ENCODE measurements at regions not wholly inside any gene's neighbourhood (a gene's known extent, or its start where the extent isn't known, plus 50 kb on each side); places are given as distances from the start of the nearest gene placed in this dataset.

DNA sequence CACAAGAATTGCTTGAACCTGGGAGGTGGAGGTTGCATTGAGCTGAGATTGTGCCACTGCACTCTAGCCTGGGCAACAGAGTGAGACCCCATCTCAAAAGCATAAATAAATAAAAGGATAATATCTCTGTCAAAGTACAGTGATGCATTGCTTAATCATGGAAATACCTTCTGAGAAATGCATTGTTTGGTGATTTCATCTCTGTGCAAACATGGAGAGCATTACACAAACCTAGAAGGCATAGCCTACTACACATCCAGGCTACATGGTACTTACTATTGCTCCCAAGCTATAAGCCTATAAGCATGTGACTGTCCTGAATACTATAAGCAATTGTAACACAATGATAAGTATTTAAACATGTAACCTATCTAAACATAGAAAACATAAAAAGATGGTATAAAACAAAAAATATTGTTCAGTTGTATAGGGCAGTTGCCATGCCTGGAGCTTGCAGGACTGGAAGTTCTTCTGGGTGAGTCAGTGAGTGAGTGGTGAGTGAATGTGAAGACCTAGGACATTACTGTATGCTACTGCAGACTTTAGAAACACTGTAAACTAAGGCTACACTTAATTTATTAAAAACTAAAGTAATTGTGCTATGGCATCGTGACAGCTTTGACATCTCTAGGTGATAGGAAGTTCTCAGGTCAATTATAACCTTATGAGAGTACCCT is 93.6 kb upstream of the SNRPN start:
- Histone ChIP-seq H3K4me3 (replicated peaks in 1 of 2; ENCODE audit: low read depth in 1 of 2, low read length in 2 of 2) (no peak overlapping the region), H3K4me1 (ENCODE audit: control insufficient read depth in 1 of 2, insufficient read depth in 2 of 2, low read length in 2 of 2) (no peaks in the 10 kb centered on the region), H3K9me3 (ENCODE audit: control insufficient read depth in 1 of 2, insufficient read depth in 1 of 2, low read depth in 1 of 2, low read length in 2 of 2) (peaks cover 11 to 25% of the 10 kb centered on the region in 2 experiments; a peak in 2 of 4 replicates), H3K9me2 (ENCODE audit: insufficient read depth) (no peaks in the 10 kb centered on the region), H3K9ac (ENCODE audit: low read length) (no peak overlapping the region), H3K4me2 (ENCODE audit: low read length) (no peak overlapping the region), H2AFZ (ENCODE audit: low read depth, low read length, poor library complexity, severe bottlenecking) (no peak overlapping the region), H3K27ac (ENCODE audit: low read depth, low read length) (no peak overlapping the region), H4K20me1 (ENCODE audit: insufficient read depth) (no peaks in the 10 kb centered on the region), H3K36me3 (ENCODE audit: control insufficient read depth in 1 of 2, insufficient read depth in 2 of 2, low read length in 2 of 2) (no peaks in the 10 kb centered on the region), H3K79me2 (ENCODE audit: insufficient read depth, low read length) (no peaks in the 10 kb centered on the region), H3K27me3 (ENCODE audit: insufficient read depth, low read length) (no peaks in the 10 kb centered on the region)
- no peak for ATAC-seq
- ChIA-PET POLR2A (no interaction called here), RAD21 (ENCODE audit: low non-redundant PET in 1 of 2, low total read pairs in 2 of 2, uncharacterized antibody in 2 of 2, unreplicated experiment in 2 of 2) (no interaction called here), CTCF (no interaction called here)
- intact Hi-C loops (cut with micrococcal nuclease): no loop called here
- BruUV-seq (replicated peaks): no TSS peak
- no peak for DNase-seq (ENCODE audit: low read depth, low spot score)
- TF ChIP-seq JUND (IDR thresholded peaks at IDR 0.05) (no peak), ELF1 (IDR thresholded peaks at IDR 0.05; ENCODE audit: borderline replicate concordance, low read depth) (no peak), EZH2phosphoT487 (IDR thresholded peaks at IDR 0.05; ENCODE audit: borderline replicate concordance) (no peak), FOSL1 (IDR thresholded peaks at IDR 0.05; ENCODE audit: low read depth) (no peak), YY1 (IDR thresholded peaks at IDR 0.05; ENCODE audit: extremely low read depth, insufficient replicate concordance, low read depth, low read length) (no peak), POLR2AphosphoS5 (IDR thresholded peaks at IDR 0.05; ENCODE audit: low read depth, low read length) (no peak), POLR2A (IDR thresholded peaks at IDR 0.05; ENCODE audit: borderline replicate concordance, extremely low read depth, insufficient read depth, insufficient read length) (no peak), CBX3 (IDR thresholded peaks at IDR 0.05; ENCODE audit: low read depth) (no peak), EZH2 (IDR thresholded peaks at IDR 0.05) (no peak), RAD21 (IDR thresholded peaks at IDR 0.05; ENCODE audit: low read depth) (no peak)
- TF ChIP-seq, protein P1, sequence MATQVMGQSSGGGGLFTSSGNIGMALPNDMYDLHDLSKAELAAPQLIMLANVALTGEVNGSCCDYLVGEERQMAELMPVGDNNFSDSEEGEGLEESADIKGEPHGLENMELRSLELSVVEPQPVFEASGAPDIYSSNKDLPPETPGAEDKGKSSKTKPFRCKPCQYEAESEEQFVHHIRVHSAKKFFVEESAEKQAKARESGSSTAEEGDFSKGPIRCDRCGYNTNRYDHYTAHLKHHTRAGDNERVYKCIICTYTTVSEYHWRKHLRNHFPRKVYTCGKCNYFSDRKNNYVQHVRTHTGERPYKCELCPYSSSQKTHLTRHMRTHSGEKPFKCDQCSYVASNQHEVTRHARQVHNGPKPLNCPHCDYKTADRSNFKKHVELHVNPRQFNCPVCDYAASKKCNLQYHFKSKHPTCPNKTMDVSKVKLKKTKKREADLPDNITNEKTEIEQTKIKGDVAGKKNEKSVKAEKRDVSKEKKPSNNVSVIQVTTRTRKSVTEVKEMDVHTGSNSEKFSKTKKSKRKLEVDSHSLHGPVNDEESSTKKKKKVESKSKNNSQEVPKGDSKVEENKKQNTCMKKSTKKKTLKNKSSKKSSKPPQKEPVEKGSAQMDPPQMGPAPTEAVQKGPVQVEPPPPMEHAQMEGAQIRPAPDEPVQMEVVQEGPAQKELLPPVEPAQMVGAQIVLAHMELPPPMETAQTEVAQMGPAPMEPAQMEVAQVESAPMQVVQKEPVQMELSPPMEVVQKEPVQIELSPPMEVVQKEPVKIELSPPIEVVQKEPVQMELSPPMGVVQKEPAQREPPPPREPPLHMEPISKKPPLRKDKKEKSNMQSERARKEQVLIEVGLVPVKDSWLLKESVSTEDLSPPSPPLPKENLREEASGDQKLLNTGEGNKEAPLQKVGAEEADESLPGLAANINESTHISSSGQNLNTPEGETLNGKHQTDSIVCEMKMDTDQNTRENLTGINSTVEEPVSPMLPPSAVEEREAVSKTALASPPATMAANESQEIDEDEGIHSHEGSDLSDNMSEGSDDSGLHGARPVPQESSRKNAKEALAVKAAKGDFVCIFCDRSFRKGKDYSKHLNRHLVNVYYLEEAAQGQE (IDR thresholded peaks at IDR 0.05; ENCODE audit: low read depth): no peak
- TF ChIP-seq, protein P2, sequence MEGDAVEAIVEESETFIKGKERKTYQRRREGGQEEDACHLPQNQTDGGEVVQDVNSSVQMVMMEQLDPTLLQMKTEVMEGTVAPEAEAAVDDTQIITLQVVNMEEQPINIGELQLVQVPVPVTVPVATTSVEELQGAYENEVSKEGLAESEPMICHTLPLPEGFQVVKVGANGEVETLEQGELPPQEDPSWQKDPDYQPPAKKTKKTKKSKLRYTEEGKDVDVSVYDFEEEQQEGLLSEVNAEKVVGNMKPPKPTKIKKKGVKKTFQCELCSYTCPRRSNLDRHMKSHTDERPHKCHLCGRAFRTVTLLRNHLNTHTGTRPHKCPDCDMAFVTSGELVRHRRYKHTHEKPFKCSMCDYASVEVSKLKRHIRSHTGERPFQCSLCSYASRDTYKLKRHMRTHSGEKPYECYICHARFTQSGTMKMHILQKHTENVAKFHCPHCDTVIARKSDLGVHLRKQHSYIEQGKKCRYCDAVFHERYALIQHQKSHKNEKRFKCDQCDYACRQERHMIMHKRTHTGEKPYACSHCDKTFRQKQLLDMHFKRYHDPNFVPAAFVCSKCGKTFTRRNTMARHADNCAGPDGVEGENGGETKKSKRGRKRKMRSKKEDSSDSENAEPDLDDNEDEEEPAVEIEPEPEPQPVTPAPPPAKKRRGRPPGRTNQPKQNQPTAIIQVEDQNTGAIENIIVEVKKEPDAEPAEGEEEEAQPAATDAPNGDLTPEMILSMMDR (IDR thresholded peaks at IDR 0.05 in 2 of 3, conservative IDR thresholded peaks at IDR 0.05 in 1 of 3; ENCODE audit: borderline replicate concordance in 1 of 3, insufficient read depth in 1 of 3, low read depth in 2 of 3, low read length in 2 of 3): no peak
- TF ChIP-seq, protein P3, sequence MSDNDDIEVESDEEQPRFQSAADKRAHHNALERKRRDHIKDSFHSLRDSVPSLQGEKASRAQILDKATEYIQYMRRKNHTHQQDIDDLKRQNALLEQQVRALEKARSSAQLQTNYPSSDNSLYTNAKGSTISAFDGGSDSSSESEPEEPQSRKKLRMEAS (IDR thresholded peaks at IDR 0.05): no peak
